ENCODE measurements at regions not wholly inside any gene's neighbourhood (a gene's known extent, or its start where the extent isn't known, plus 50 kb on each side); places are given as distances from the start of the nearest gene placed in this dataset.

DNA sequence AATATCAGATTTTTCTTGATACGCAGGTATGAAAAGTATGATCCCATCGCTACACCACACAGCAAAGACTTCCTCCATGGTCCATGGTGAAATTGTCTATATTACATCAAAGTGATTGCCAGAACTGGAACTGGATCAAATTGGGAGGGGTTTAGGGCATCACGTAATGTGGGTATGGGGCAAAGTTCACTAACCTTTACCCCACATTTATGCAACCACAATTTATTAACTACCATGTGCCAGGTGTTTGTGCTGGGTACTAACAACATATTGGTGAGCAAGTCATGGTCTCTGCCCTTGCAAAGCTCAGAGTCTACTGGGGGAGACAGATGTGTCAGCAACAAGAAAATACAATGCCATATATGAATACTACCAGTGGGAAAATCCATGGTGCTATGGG, 258.9 kb downstream of the SUDS3 start:
- WGBS, 4 donors: 75 to 85% (median 79%) methylated on average over 3 of the region's 3 CpGs
- Histone ChIP-seq H3K4me1 (no peaks in the 10 kb centered on the region), H3K9me3 (no peaks in the 10 kb centered on the region), H3K27me3 (peaks cover 0 to 6% (median 0%) of the 10 kb centered on the region in 9 donors), H3K4me3 (no peak overlapping the region), H3K27ac (no peak overlapping the region), H3K36me3 (no peaks in the 10 kb centered on the region)
- intact Hi-C loops (cut with DNase I): no loop called here
- TF ChIP-seq, protein P1, sequence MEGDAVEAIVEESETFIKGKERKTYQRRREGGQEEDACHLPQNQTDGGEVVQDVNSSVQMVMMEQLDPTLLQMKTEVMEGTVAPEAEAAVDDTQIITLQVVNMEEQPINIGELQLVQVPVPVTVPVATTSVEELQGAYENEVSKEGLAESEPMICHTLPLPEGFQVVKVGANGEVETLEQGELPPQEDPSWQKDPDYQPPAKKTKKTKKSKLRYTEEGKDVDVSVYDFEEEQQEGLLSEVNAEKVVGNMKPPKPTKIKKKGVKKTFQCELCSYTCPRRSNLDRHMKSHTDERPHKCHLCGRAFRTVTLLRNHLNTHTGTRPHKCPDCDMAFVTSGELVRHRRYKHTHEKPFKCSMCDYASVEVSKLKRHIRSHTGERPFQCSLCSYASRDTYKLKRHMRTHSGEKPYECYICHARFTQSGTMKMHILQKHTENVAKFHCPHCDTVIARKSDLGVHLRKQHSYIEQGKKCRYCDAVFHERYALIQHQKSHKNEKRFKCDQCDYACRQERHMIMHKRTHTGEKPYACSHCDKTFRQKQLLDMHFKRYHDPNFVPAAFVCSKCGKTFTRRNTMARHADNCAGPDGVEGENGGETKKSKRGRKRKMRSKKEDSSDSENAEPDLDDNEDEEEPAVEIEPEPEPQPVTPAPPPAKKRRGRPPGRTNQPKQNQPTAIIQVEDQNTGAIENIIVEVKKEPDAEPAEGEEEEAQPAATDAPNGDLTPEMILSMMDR (IDR thresholded peaks at IDR 0.05): no peak
- no peak for TF ChIP-seq POLR2A (IDR thresholded peaks at IDR 0.05)
- DNase-seq (no peak), ATAC-seq (no peak)

DNA sequence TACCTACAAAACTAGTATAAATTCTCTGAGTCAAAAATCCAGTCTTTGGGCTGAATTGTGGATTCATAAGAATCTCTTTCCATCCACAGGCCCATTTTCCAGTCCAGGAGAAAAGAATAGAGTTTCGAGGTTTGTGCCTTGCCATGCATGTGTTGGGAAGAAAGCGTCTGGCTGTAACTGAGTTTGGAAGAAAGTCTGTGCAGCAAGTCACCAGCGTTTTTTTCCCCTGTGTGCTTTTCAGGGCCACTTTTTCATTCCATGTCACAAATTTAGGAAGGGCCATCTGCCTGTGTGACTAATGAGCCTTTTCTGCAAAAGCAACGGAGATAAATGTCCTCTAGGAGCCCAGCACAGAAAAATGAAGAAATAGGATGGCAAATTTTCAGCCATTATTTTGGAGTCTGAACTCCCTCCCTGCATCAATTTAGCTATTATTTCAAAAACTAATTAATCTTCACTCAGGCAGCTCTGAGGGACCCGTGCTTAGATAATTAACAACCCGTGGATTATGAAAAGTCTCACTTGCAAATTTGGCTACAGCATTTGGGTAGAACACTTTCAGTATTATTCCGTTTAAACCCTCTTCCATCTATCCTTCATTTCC, 261.5 kb downstream of the SUDS3 start:
- intact Hi-C loops (cut with DNase I): no loop called here

DNA sequence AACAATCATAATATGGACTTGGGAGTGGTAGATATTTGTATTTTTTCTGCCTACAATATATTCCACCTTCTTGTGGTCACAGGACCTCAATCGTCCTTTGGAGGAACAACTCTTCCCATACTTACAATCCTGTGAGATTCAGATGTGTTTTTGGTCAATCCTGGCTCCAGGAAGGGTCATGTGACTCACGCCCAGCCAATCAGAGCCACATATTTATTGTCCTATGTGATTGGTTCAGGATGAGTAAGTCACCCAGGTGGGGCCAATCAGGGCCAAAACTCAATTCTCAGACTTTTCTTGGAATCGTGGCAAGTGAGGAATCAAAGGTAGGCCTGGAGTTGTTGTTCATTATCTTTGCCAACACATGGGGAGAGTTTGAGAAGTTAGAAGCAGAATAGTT, 264.9 kb downstream of the SUDS3 start:
- WGBS, 4 donors: 52 to 61% (median 59%) methylated on average over 3 of the region's 3 CpGs
- DNase-seq (no peak), ATAC-seq (no peak)
- intact Hi-C loops (cut with DNase I): no loop called here
- Histone ChIP-seq H3K36me3 (no peaks in the 10 kb centered on the region), H3K9me3 (peaks cover 0 to 5% (median 0%) of the 10 kb centered on the region in 12 donors), H3K27ac (no peak overlapping the region), H3K4me1 (no peaks in the 10 kb centered on the region), H3K27me3 (peaks cover 0 to 6% (median 0%) of the 10 kb centered on the region in 9 donors), H3K4me3 (no peak overlapping the region)
- TF ChIP-seq, protein P1 (IDR thresholded peaks at IDR 0.05): no peak
- TF ChIP-seq POLR2A (IDR thresholded peaks at IDR 0.05): no peak

More for the DNA sequence above, 261.5 kb downstream of the SUDS3 start:
- no peaks in the 10 kb centered on the region for H3K9me3 ChIP-seq
- TF ChIP-seq, protein P1 (IDR thresholded peaks at IDR 0.05): no peak
- TF ChIP-seq POLR2A (IDR thresholded peaks at IDR 0.05): no peak
- H3K27ac ChIP-seq: no peak overlapping the region
- no peak for ATAC-seq
- 55 to 67% (median 63%) methylated on average over 7 of the region's 7 CpGs for WGBS, 4 donors
- H3K36me3 ChIP-seq: no peaks in the 10 kb centered on the region
- H3K4me3 ChIP-seq: no peak overlapping the region
- H3K27me3 ChIP-seq: peaks cover 0 to 6% (median 0%) of the 10 kb centered on the region in 9 donors
- no peaks in the 10 kb centered on the region for H3K4me1 ChIP-seq
- no peak for DNase-seq

DNA sequence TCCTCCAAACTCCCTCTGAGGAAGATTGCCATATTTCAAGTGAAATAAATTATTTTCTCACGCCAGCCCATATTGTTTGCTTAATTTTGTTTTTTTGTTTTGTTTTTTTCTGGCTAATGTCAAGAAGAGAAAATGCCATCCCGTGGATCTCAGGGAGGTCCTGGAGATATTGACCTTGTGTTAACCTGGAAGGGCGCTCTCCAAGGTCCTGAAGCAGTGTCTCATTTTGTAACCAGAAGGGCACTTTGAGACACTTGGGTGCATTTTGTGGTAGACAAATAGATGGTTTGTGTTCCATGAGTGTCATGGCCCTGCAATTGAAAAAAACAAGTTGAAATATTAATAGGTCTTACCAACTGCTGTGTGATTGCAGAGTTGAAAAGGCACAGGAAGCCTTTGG, 268.9 kb downstream of the SUDS3 start:
- WGBS, 4 donors: 12 to 21% (median 14%) methylated on average over 3 of the region's 3 CpGs
- intact Hi-C loops (cut with DNase I): no loop called here
- Histone ChIP-seq H3K36me3 (no peaks in the 10 kb centered on the region), H3K27ac (no peak overlapping the region), H3K9me3 (peaks cover 0 to 5% (median 0%) of the 10 kb centered on the region in 12 donors), H3K4me3 (no peak overlapping the region), H3K4me1 (no peaks in the 10 kb centered on the region), H3K27me3 (no peaks in the 10 kb centered on the region)
- TF ChIP-seq, protein P1 (IDR thresholded peaks at IDR 0.05): no peak
- no peak for TF ChIP-seq POLR2A (IDR thresholded peaks at IDR 0.05)
- DNase-seq: peak in 2 of 5 donors; percentile 19 to 42
- no peak for ATAC-seq
